HG03571 (cell line): ENCODE measurements at regions not wholly inside any gene's neighbourhood (a gene's known extent, or its start where the extent isn't known, plus 50 kb on each side); places are given as distances from the start of the nearest gene placed in this dataset.
"Not testable (repeated sequence)": the region's sequence is repeated elsewhere in the genome, so short reads cannot be mapped to it uniquely, and the experiment has no call there.

Source experiments
- ATAC-seq: cut with Tn5 transposase; IDR thresholded peaks from one replicate; pipeline ENCODE4 v1.9.1; 2021; ENCODE audit not compliant: unreplicated experiment

DNA sequence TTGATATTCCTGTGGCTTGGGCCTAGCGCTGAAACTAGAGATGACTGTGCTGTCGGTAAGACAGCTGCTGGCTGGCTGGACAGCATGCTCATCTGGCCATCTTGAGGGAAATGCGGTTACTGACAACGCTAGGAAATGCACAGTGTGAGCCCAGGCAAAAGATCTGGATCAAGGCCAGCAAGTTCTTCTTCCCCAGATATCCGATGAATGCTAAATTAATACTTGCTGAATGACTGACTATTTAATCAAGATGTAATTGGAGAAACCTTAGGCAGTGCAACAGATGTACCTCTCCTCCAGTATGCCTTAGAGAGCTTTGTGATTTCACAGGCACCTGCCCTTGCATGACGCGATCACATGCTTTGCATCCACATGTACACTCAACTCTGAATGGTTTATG is 659.1 kb downstream of the EFNA5 start:
- ATAC-seq, result no peak

DNA sequence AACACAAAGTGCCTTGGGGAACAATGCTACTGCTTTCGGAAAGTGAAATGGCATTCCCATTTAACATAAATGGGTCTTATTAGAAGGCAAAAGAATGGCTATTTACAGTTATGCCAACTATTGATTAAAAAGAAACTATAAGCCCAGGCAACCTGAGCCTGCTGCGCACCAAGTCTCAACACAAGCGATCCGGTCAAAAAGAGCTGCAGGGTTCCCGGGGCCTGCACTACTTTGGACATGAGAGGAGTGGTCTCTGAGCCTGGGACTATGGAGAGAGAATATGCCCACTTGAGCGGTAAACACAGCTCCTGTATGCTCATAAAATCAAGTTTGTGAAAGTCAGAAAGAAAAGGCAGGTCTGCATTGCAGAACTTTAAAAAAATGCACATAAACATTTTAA is 660.7 kb downstream of the EFNA5 start:
- ATAC-seq, result no peak

DNA sequence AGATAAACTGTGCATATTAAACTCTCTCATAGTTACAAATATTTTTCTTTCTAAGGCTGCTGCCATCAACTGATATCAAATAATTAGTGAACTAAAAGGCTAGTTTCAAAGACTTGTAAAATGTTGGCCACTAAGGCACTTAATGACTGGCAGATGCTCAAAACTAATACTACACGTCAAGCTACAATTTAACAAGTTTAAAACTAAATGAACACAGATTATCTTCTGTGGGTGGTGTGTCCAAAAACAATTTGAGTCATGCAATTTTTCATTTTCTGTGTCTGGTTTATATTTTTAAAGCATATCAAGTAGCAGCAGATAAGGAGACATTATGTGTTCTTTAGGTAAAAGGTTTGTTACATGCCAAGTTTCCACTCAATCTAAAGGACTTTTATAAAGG is 665.1 kb downstream of the EFNA5 start:
- no peak for ATAC-seq

DNA sequence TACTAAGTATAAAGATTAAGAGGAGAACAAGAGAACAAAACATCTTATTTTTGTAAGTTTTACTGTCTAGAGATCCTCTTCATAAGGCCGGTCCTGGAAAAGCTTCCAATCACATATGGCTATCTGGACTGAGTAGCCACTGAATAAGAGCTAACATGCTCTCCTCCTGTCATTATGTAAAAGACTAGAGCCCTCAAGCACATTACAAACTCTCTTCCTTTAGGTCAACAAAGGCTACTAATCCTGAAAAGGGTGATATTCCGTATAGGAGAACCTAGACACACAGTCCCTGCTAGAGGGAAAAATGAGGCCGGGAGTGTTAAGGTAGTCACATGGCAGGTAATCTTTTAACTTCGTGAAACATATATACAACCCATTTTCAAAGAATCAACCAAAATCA is 665.6 kb downstream of the EFNA5 start:
- no peak for ATAC-seq

DNA sequence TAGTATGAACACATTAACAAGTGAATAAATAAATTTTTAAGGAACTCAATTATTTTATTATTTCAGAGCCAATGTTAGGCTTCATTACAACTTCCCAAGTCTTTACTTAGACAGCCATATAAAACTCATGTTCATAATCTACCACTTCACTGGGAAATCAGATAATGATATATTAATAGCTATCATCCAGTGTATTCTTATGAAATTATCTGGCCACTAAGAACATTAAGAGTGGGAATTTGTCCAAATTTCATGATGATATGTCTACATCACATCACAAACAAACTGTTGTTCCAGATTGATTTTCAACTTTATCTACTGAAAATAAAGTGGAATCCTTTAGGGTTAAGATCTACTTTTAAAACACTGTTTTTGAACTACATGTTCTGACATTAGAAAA is 668.6 kb downstream of the EFNA5 start:
- ATAC-seq, result no peak

DNA sequence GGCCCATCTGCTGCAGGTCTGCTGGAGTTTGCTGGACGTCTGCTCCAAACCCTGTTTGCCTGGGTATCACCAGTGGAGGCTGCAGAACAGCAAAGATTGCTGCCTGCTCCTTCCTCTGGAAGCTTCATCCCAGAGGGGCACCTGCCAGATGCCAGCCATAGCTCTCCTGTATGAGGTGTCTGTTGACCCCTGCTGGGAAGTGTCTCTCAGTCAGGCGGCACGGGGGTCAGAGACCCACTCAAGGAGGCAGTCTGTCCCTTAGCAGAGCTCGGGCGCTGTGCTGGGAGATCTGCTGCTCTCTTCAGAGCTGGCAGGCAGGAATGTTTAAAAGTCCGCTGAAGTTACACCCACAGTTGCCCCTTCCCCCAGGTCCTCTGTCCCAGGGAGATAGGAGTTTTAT is 671.2 kb downstream of the EFNA5 start:
- not testable (repeated sequence) for ATAC-seq

DNA sequence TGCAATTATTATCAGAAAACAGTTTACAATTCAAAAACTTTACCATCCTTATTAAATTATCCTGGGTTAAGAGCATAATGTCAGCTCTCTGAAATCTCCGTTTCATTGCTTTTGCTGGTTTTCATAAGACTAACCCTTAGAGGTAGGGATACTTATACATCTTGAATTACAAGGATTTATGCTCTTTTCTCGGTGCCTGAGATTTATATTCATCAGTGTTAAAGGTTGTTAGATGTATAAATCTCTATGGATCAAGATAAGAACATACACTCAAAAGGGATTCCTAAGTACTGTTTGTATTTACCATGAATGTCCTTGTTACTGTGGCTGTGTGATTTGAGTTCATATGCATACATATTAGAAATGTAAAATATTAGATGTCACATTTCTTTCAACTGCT is 684.7 kb downstream of the EFNA5 start:
- no peak for ATAC-seq

DNA sequence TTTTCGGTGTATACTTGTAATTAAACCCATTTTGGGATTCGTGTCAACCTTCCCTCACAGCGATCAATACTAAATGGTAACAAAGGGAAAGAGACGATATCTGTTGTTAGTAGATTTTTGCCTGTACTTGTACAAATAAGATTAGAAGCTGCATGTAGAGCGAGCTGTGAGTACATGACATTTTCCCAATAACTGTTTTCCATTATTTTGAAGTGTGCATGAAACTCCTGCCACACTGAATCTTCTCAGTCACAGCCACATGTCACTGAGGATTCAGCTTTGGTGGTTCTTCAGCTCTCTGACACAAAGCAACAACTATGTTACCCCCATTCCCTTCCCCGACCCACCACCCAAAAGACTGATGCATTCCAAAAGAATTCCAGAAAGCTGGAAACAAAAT is 685.6 kb downstream of the EFNA5 start:
- ATAC-seq, result no peak

DNA sequence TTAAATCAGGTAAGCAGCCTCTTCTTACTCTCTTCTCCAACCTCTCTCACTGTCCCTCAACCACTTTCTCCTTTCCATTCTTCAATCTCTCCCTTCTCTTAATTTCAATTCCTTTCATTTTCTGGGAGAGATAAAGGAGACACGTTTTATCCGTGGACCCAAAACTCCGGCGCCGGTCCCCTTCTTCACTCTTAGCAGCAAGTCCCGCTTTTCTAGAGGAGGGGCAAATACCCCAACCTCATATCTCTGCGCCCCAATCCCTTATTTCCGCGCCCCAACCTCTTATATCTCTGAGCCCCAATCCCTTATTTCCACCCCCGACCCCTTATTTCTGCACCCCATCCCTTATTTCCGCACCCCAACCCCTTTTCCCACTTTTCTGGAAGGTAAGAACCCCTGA is 691.6 kb downstream of the EFNA5 start:
- ATAC-seq, result not testable (repeated sequence)

DNA sequence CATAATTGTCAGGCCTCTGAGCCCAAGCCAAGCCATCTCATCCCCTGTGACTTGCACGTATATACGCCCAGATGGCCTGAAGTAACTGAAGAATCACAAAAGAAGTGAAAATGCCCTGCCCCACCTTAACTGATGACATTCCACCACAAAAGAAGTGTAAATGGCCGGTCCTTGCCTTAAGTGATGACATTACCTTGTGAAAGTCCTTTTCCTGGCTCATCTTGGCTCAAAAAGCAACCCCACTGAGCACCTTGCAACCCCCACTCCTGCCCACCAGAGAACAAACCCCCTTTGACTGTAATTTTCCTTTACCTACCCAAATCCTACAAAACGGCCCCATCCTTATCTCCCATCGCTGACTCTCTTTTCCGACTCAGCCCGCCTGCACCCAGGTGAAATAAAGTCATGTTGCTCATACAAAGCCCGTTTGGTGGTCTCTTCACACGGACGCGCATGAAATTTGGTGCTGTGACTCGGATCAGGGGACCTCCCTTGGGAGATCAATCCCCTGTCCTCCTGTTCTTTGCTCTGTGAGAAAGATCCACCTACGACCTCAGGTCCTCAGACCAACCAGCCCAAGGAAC is 692.1 kb downstream of the EFNA5 start:
- not testable (repeated sequence) for ATAC-seq

DNA sequence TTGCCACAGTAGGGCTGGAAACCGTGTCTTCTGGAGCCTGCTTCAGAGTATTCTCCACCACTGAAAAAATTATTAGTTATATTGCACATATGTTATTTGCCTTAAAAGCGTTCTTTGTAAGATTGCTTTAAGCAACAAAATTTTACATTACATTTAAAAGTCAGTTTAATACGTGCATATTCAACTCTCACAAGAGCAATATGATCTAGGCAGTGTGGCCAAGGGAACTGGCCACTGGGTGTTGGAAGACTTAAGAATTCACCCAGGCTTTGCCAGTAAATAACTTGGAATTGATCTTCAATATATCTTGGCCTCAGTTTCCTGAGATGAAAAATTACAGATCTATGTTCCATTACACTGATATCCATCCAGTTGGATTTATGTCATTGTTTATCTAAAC is 694.4 kb downstream of the EFNA5 start:
- ATAC-seq, result no peak

DNA sequence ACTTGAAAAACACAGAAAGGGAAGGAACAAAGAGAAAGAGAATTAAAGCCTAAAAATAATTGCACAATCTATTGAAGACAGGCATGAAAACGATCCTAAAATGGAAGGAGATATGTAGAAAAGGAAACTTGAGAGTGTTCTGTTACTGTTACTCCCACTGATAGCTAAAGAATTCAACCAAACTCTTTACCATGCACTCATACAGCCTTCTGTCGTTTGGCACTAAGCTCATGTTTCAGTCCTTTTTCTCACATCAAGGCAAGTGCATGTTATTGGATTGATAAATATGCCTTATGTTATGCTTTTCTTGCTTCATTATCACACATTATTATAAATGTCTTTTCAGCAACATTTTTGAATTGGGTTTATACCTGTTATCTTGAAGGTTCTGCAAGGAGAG is 696.5 kb downstream of the EFNA5 start:
- no peak for ATAC-seq

DNA sequence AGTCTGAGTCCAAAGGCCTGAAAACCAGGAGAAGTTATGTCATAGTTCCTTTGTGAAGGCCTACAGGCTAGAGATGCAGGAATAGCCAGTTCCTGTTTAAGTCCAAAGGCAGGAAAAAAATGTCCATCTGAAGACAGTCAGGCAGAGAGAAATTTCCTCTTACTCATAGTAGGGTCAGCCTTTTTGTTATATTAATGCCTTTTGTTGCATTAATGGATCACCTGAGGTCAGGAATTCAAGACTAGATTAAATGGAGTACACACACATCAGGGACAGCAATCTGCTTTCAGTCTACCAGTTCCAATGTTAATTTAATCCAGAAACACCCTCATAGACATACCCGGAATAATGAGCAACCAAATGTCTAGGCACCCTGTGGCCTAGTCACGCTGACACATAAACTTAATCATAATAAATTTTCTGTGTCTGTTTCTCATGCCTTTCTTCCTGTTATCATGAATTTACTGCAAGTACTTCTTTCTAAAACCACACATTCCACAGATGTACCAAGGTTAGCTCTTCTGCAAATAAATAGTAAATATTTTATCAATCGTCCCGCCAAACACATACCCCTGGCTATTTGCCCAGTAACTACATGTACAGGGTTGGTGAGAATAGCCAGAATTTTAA is 703.9 kb downstream of the EFNA5 start:
- no peak for ATAC-seq

DNA sequence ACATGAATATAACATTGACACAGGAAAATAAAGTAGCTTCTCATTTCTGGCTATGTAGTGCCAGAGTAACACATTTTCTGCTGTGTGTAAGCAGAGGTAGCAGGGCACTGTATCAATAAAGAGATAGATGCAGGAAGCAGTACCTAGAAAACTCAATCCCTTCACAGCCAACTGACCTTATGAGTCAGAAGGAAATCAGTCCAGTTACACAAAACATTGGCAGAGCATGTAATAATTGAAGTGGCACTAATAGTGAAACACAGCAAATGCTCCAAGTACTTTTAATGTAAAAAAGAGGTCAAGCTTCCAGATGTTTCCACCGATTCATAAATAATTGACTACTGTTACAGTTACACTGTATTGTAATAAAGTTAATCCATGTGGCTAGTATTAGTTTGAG is 706.6 kb downstream of the EFNA5 start:
- no peak for ATAC-seq

DNA sequence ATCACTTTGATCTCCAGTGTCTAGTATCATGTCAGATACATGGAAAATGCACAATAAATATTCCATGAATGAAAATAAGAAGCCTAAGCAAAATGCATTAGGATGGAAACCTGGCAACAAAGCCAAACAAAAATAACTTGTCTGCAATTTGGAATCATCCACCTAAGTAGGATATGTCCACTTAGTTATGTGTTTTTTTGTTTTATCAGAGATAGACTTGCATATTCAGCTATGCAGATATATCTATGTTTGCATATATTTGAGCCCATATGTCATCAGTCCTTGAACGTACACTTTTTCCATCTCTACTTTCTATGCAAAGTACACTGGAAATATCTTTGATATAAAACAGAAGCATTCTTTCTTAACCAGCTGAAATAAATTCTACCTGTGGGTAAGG is 707.1 kb downstream of the EFNA5 start:
- ATAC-seq, result no peak

DNA sequence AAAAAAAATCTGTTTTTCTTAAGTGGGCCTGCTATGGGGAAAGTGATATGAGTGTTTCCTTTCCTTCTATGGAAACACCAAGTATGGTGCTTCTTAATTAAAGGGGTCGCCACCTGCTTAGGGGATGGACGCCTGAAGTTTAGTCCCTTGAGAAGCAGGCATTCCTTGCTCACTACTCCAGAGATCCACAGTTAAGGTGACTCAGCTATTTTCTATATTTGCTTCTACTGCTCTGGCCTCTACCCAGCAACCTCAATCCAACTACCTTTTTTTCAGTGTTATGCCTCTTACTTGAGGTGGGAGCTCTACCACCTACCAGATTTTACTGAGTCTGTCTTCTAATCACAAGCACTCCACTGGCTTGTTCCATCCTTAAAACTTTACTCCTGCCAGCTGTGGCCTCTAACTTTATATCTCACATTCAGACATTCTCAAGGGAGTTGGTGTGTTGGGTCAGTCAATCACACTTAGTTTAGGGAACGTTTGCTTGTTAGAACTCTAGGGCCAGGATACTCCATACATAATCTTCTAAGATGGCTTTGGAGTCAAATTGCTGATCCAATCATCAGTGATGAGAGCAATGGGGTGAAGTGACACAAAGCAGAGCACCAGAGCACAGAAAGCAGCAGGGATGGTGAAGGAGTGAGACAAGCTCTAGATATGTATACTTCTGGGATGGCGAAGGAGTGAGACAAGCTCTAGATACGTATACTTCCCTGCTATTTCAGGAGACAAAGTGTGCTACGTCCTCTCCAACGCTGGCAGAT is 708.1 kb downstream of the EFNA5 start:
- no peak for ATAC-seq

DNA sequence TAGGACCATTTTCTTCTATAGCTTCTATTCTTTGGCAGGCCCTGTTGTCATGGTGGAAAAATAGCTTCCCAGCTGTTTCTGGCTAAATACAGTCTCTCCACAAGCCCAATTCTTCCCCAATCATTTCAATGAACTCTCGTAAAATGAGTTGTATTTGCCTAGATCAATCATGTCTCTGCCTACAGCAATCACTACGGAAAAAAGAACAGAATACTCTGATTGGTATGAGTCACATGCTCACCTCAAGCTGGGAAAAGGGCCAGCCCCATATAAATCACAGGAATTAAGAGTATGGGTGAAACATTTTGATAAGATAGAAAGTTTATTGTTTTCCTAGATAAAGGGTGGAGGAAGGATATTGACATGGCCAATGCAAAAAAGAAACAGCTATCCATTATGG is 711.4 kb downstream of the EFNA5 start:
- ATAC-seq, result no peak

DNA sequence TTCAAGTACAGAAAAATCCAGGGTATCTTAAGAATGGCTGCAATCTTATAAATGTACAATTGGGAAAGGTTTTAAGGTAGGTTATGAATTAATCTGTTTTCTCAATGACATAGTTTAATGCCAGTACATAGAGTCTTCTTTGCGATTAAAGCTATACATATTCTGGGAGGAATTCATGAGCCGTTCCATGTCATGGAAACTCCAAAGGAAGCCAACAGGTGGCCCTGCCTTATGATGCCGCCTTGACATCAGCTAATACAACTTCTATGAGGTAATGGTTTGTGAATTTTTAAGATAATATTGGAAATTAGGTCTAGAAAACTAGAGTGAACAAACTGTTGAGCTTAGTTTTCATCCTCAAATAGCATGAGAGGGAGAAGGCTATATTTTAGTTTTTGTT is 713.4 kb downstream of the EFNA5 start:
- ATAC-seq, result no peak

DNA sequence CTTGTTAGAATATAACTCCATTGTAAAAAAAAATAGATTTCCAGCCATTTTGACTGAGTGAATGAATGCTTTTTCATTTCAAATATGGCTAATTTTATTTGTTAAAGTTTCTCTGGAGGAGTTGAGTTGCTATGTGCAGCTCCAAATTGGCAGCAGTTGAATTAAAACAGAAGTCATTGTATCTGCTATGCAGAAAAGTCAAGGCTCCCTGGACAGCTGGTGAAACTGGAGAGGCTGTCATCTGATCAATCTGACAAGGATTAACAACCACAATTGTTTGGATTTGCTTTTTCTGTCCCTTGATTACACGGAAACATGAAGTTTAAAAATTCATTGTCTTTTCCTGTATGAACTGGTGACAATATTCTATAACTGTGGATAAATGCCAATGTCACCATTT is 713.9 kb downstream of the EFNA5 start:
- no peak for ATAC-seq

DNA sequence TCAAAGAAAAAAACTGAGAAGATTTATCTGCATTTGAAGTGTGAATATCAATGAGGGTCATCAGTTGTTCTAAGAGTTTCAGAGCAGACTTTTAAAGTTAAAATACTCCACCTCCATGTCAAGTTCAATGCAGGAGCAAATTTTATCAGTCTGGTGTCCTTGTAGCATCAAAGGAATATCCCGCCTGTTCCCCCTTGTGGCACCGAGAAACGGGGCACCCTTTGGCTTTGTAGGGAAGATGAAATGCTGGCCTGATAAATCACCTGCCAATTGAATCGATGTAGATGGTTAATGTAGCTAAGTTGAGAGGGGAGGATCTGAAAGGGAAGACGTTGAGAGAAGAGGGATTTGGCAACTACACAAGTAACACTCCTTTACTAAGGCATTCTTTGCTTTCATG is 714.5 kb downstream of the EFNA5 start:
- no peak for ATAC-seq

DNA sequence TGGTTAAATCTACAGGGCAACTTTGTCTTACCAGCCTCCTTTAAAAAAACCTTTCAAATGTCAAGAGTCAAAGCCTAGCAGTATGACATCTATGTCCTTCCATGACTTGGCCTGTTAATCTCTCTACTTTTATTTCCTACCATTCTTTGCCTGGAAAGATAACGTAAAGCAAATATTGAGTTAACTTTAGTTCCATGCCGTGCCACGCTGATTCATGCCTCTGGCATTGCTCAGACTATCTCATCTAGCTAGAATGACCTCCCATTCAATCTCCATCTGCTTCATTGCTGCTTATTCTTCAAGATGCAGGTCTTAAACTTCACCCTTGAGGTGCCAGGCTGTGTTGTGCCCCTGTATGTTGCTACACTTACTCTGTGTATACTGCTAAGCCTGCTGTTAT is 729.8 kb downstream of the EFNA5 start:
- no peak for ATAC-seq

DNA sequence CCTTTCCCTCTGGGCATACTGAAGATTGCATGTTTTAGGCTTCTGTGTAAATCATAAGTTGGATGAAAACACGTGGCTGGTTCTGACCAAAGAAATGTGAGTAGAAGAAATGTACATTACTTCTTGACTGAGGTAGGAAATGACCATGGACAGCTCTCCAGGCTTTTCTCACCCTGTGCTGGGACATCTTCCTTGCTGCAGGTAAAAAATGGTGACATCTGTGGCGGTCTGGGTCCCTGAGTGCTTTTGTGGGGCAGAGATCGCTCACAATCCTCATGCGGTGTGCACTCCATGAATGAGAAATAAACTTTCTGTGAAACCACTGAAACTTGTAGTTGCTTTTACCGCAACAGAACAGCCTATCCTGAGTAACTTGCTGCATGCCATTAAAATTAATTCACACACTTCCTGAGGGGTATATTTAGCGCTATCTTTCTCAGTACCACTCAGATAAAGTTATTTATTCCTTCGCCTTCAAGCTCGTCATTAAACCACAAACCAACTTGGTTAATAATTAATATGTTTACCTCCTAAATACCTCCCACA is 730.4 kb downstream of the EFNA5 start:
- ATAC-seq, result no peak
